ENCODE measurements at regions not wholly inside any gene's neighbourhood (a gene's known extent, or its start where the extent isn't known, plus 50 kb on each side); places are given as distances from the start of the nearest gene placed in this dataset.
"Not testable (repeated sequence)": the region's sequence is repeated elsewhere in the genome, so short reads cannot be mapped to it uniquely, and the experiment has no call there.

GRCh38 chr12:28689398-28690175, 459.5 kb upstream of the FAR2 start:
- no peak for DNase-seq (ENCODE audit: low read depth)

DNA sequence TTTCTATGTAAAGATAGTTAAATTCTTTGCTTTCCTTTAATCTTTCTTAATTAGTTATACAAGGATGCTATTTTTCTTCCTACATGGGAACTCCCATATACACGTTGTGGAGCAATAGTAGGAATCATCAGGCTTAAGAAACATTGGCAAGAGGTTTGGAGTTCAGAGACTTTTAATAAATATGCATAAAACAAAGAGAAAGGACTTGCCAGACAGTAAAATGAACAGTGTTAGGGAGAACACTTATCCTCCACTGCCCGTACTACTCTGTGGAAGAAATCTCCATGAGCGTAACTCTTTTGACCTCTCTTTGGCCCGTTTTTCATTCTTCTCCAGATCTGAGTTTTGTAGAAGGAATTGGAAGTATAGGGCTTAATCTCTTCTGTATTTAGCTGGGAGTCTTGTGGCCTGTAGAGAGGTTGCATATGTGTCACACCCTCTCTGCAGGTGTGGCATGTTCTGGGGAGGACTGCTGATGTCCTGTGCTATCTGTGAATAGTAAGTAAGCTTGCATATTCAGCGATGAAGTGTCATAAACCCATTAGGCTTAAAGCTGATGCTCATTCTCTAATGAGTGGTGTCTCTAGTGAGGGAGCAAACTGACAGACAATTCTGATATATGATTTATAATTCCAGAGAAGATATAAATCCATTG, 455.4 kb upstream of the FAR2 start:
- no peak for DNase-seq (ENCODE audit: low read depth)

GRCh38 chr12:28698553-28698952, 450.5 kb upstream of the FAR2 start:
- DNase-seq (ENCODE audit: low read depth) = no peak

- no peak for DNase-seq (ENCODE audit: low read depth)
These were observed 450.0 kb upstream of the FAR2 start for GRCh38 chr12:28699029-28699428.

DNA sequence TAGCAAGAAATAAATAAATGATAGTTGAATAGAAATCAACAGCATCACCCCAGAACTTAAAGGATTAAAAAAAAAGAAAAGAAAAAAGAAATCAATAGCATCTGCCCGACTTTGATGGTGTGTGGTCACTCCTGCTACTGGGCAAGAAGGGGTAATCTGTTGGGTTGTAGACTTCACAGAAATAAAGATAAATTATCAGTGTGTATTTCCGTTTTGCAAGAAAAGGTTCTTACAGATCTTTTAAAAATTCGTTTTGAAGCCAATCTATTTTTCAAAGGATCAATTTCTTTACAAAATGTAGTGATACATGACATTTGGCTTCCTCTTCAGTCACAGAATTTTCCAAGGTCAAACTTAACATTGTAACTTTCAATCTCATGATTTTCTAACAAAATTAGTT, 448.9 kb upstream of the FAR2 start:
- DNase-seq (ENCODE audit: low read depth) = no peak

- no peak for DNase-seq (ENCODE audit: low read depth)
These were observed 444.5 kb upstream of the FAR2 start for GRCh38 chr12:28704477-28705169.

DNA sequence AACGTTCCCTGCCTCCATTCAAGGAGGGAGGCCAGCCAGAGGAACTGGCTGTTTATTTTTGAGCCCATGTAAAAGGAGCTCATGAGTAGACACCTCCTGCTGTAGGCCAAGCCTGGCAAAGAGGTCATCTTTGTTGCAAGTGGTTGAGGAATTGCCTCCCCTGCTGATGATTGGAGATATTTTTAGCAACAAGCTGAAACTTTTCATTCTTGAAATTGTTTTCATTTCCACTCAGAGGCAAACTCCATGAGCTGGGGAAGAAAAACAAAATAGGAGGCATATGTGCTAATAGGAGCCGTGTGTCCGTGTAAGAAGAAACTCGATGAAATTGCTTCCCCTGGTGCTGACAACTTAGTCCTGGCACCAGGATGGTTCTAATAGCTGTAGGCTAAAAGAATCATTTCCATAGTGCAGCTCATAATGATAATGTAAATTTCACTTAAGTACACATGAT, 440.1 kb upstream of the FAR2 start:
- DNase-seq (ENCODE audit: low read depth) = no peak

DNA sequence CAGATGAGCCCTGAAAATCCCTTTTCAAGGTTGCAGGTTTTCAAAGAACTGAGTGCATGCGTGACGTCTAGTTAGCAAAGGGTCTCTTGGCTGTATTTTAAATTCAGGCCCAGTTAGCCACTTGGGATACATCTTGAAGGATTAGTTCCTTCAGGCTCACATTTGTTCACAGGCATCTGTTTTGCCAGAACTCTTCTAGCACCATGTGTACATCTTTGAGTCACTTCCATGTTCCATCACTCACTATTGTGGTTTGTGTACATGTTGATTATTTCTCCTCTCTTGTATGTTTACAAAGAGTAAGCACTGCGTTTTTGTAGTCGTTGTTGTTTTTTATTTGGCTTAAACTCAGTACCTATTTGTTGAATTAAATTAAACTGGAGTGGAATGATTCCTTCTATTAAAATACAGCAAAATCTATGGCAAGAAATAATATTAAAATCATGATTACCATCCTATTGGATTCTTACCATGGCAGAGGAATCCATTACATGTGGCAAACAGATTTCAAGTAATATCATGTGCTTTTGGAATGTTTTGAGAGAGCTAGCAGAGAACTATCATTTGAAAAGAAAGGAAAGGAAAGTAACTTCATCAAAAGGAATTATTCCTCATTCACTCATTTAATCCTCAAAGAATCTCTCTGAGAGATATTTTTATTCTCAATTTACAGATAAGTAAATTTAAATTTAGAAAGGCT, 438.9 kb upstream of the FAR2 start:
- no peak for DNase-seq (ENCODE audit: low read depth)

DNA sequence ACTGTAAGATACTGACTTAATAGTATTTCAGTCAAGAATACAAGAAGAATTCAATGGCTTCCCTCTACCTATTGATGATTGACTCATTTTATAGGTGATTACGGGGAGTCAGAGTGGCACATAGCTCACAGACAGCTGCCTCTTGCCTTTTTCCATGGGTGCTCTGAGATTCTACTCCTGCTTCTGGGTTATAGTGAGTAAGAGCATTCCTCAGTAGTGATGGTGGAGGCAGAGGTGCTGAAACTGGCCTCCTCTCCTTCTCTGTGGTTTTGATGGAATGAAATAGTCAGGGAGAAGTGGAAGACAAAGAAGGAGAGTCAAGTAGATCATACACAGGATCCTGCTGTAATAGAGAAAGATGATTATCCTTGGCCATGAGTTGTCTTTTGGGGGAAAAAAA, 438.2 kb upstream of the FAR2 start:
- DNase-seq (ENCODE audit: low read depth) = no peak

DNA sequence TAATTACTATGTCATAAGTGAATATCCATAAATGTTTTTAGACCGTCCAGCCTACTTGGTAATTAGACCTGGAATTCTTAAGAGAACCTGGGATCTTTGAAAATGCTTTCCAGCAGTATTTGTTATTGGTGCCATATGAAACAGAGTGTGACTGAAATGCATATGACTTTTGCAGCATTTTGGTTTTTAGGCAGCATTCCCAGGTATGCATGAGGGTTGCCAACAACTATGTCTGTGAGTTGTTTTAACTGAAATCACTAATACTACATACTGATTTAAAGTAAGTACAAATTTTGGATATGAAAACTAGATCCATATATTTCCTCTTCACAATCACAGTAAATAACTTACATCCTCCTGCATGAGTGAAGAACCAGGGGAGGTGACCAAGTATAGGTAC, 437.7 kb upstream of the FAR2 start:
- no peak for DNase-seq (ENCODE audit: low read depth)

DNA sequence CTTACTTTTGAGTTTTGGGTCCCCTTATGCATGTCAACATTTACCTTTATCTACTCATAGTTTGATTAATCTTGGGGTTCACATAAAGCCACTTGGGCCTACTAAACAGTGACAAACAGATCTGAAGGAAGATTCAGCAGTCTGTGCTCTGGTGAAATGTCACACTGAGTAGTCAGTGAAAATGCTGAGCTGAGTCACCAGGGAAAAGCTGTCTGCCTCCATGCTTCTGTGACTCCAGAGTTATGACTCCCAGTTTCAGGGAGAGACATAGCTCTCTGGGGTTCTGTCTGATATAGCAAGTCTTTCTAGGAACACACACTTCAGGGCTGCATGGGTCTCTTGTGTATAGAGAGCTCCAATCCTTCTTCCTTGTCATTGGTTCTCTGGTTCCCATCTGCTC, 406.3 kb upstream of the FAR2 start:
- DNase-seq (ENCODE audit: low read depth) = no peak

DNA sequence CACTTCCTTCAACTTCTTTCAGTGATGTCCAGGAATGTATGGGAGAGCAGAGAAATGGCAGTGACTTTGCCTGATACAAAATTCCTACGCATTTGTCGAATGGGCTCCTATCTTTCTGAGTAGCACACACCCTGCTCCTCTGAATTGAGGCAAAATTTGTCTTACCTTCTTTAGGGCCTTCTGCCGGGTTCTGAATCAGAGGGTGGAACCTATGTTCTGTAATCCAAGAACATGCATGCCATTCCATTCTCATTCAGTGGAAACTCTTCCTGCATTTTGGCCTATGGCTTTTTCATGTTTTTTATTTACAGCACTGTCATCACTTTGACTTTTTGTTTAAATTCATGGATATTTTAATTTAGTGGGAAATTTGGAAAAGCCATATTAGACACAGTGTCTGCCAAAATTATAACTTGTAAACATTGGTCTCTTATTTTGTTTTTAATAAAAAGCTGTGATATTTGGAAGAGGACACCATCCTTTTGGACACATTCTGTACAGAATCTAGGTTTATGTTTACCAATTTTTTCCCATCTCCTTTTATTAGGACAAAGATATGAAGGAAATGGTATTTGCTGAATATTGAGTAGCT, 402.2 kb upstream of the FAR2 start:
- DNase-seq (ENCODE audit: low read depth) = no peak

GRCh38 chr12:28750946-28751685, 398.0 kb upstream of the FAR2 start:
- no peak for DNase-seq (ENCODE audit: low read depth)

- no peak for DNase-seq (ENCODE audit: low read depth)
These were observed 394.1 kb upstream of the FAR2 start for GRCh38 chr12:28755027-28755426.

DNA sequence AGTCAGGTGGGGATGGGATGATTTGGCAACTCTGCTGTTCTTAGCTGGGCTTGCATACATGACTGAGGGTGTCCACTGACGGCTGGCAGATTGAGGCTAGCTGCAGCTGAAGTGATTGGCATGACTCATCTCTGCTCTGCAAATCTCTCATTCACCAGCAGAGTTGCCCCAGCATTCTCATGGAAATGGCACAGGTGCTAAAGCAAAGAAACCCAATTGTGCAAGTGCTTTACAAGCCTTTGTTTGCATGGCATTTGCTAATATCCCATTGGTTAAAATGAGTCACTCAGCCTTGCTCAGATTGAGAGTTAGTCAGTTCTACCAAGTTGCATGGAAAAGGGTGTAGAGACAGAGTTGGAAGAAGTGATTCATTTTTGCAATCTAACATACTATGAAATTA, 389.7 kb upstream of the FAR2 start:
- DNase-seq (ENCODE audit: low read depth) = peak; percentile 14

GRCh38 chr12:28760040-28760903, 388.8 kb upstream of the FAR2 start:
- not testable (repeated sequence) for DNase-seq (ENCODE audit: low read depth)

DNA sequence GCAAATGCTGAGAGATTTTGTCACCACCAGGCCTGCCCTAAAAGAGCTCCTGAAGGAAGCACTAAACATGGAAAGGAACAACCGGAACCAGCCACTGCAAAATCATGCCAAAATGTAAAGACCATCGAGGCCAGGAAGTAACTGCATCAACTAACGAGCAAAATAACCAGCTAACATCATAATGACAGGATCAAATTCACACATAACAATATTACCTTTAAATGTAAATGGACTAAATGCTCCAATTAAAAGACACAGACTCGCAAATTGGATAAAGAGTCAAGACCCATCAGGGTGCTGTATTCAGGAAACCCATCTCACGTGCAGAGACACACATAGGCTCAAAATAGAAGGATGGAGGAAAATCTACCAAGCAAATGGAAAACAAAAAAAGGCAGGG, 387.2 kb upstream of the FAR2 start:
- not testable (repeated sequence) for DNase-seq (ENCODE audit: low read depth)

DNA sequence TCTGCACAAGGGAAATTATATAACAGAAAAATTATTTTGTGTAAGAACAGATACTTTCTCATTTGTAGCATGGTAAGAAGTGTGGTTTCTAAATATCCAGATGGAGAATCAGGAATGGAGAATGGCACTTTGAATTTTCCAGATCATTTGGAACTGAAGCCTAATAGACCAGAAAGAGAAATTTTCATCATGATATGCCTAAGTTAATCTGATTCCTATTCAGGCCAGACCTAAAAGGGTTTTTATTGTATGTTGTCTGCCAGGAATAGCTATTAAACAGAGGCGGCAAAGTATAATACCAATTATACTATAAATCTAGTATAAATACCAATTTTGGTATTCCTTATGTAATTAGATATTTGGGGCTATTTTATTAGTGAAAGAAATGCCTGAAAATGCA, 382.7 kb upstream of the FAR2 start:
- DNase-seq (ENCODE audit: low read depth) = no peak

DNA sequence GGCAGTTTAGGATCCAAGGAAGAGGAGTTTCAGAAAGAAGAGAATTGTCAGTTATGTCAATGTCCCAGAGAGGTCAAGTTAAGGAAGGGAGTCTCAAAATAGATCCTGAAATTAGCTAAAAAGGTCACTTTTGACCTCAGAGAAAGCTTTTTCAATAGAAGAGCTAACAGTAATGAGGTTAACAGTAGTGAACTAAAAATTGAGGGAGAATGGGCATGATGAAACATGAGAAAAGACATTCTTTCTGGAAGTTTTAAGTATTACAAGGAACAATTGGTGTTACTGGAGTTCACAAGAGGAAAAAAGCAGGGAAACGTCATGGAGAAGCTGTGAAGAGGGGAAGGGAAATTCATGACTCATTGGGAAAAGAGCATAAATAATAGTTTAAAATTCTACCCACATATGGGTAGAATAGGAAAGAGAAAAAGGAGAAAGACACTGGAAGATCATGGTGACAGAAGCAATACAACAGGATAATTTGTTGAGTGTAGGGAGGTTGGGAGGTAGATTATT, 381.2 kb upstream of the FAR2 start:
- DNase-seq (ENCODE audit: low read depth) = no peak
